Breast epithelium (tissue), 4 donors: ENCODE measurements at regions not wholly inside any gene's neighbourhood (a gene's known extent, or its start where the extent isn't known, plus 50 kb on each side); places are given as distances from the start of the nearest gene placed in this dataset.

Source experiments
- DNase-seq, 2 donors: peaks; one replicate each; pipeline ENCODE4 v3.0.0-alpha.2; 2019; ENCODE audit warnings: low spot score in 2 of 2
- H3K27ac ChIP-seq, 2 donors: fragments of 200-600 bp; sonication (generic) in 1 of 2; one replicate each; pipeline ENCODE4 v1.5.1; 2016 to 2019; ENCODE audit warnings: mild to moderate bottlenecking in 1 of 2
- H3K27me3 ChIP-seq, 2 donors: fragments of 200-600 bp; sonication (generic) in 1 of 2; one replicate each; pipeline versions ENCODE4 v1.5.1 to v1.6.0; 2017 to 2019; ENCODE audit warnings: control low read depth in 1 of 2, mild to moderate bottlenecking in 1 of 2
- H3K36me3 ChIP-seq: fragments of 200-600 bp; one replicate; pipeline ENCODE4 v1.5.1; 2019
- H3K4me1 ChIP-seq, 2 donors: fragments of 200-600 bp; sonication (generic); one replicate each; pipeline ENCODE4 v1.5.1; 2016 to 2019; ENCODE audit warnings: control low read depth in 1 of 2
- H3K4me3 ChIP-seq, 3 donors: fragments of 200-600 bp; sonication (generic); 1 replicate in 2 of 3; 2 replicates in 1 of 3; pipeline ENCODE4 v1.5.1; 2016 to 2019; ENCODE audit warnings: mild to moderate bottlenecking in 3 of 3, moderate library complexity in 2 of 3
- H3K9me3 ChIP-seq, 2 donors: fragments of 200-600 bp; sonication (generic) in 1 of 2; one replicate each; pipeline ENCODE4 v1.5.1; 2016 to 2019; ENCODE audit warnings: control low read depth in 1 of 2
- POLR2A ChIP-seq: fragments of 450-650 bp; IDR thresholded peaks from one replicate; pipeline ENCODE4 v1.6.1; 2016; ENCODE audit warnings: antibody characterized with exemption, mild to moderate bottlenecking, moderate library complexity
- POLR2AphosphoS5 ChIP-seq, 3 donors: sonication (generic); formaldehyde crosslinking; IDR thresholded peaks; one replicate each; pipeline ENCODE4 v1.6.1; 2017; ENCODE audit warnings: antibody characterized with exemption in 3 of 3
- intact Hi-C: fragments of 100-400 bp; cut with DNase I; formaldehyde crosslinking; loops from one replicate; pipeline ENCODE4 v1.15.1; 2023; ENCODE audit warnings: low total_unique reads
- TF ChIP-seq, protein P1 (sequence below), 3 donors: fragments of 450-650 bp; IDR thresholded peaks; one replicate each; pipeline ENCODE4 v1.5.1; 2016 to 2017; ENCODE audit warnings: antibody characterized with exemption in 3 of 3, mild to moderate bottlenecking in 3 of 3, moderate library complexity in 3 of 3

DNA sequence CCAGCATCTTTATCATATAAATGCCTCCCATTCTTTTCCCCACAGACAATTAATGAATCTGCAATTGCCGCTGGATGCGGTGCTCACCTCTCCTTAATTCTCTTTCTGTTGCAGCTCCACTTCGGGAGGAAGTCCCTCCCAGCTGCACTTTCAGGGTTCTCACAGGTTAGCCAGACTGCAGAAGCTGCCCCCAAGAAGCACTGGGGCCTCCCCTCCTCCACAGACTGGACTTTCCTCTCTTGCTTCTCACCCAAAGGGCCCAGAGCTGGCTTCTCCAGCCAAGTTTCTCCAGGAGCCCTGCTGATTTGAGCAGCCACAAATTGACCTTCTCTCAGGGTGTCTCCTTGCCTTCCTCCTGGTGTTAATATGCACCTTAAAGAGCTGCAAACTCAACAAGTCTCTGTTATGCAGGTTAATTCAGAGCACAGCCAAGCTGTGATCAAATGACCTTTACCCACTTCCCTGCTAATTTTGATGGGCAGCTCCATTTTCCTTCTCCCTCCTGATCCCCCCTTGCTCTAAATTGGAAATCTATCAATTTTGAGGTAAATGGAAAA, 298.9 kb downstream of the BUD13 start:
- Histone ChIP-seq H3K4me1 (no peaks in the 10 kb centered on the region), H3K27ac (no peak overlapping the region), H3K36me3 (no peaks in the 10 kb centered on the region), H3K27me3 (no peaks in the 10 kb centered on the region), H3K9me3 (no peaks in the 10 kb centered on the region), H3K4me3 (no peak overlapping the region)
- intact Hi-C loops: no loop called here
- no peak for DNase-seq
- TF ChIP-seq POLR2AphosphoS5 (IDR thresholded peaks at IDR 0.05) (no peak), POLR2A (no peak)
- TF ChIP-seq, protein P1, sequence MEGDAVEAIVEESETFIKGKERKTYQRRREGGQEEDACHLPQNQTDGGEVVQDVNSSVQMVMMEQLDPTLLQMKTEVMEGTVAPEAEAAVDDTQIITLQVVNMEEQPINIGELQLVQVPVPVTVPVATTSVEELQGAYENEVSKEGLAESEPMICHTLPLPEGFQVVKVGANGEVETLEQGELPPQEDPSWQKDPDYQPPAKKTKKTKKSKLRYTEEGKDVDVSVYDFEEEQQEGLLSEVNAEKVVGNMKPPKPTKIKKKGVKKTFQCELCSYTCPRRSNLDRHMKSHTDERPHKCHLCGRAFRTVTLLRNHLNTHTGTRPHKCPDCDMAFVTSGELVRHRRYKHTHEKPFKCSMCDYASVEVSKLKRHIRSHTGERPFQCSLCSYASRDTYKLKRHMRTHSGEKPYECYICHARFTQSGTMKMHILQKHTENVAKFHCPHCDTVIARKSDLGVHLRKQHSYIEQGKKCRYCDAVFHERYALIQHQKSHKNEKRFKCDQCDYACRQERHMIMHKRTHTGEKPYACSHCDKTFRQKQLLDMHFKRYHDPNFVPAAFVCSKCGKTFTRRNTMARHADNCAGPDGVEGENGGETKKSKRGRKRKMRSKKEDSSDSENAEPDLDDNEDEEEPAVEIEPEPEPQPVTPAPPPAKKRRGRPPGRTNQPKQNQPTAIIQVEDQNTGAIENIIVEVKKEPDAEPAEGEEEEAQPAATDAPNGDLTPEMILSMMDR (IDR thresholded peaks at IDR 0.05): no peak

DNA sequence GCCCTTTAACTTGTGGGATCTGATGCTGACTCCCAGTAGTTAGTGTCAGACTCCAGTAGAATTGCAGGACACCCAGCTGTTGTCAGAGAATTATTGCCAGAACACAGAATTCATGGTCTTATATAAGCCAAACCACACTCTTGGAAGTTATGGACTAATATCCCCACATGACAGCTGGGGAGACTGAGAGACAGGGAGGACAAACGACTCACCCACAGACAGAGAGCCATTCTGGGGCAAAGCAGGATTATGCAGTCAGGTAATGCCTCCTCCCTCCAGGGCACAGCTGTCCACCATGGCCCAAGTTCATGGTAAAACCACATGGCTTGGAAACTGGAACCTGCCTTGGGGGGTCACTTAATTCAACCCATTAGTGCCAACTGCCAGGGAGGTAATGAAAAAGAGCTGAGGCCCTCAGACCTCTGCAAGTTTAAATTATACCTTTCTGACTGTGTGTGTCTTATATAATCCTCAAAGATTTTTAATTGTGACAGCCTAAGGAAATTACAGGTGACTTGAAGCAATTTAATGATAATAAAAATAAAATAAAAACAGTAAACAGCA, 299.5 kb downstream of the BUD13 start:
- intact Hi-C loops: no loop called here
- no peak overlapping the region for H3K4me3 ChIP-seq
- H3K4me1 ChIP-seq: no peaks in the 10 kb centered on the region
- H3K27me3 ChIP-seq: peaks cover 0 to 3% of the 10 kb centered on the region in 2 donors
- TF ChIP-seq, protein P1 (IDR thresholded peaks at IDR 0.05): no peak
- TF ChIP-seq POLR2AphosphoS5 (IDR thresholded peaks at IDR 0.05): no peak
- no peak for TF ChIP-seq POLR2A
- H3K9me3 ChIP-seq: no peaks in the 10 kb centered on the region
- no peak overlapping the region for H3K27ac ChIP-seq
- H3K36me3 ChIP-seq: no peaks in the 10 kb centered on the region
- DNase-seq: no peak

DNA sequence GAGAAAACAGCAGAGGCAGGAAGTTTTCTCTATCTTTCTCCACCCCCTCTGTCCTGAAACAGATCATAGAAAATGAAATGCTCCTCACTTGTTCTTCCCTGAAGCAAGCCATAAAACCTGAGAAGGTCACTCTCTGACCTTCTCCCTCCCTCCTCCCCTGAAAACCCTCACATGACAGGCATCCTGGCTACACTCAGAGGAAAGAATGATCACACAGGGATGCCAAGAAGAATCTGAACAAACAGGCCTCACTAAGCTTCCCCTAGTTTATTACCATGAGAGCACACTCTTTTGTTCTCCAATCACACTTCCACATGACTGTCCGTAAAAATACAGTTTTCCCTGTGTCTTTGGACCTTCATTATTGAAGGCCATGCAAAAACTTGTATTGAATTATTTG, 300.1 kb downstream of the BUD13 start:
- no peak for DNase-seq
- no peak for TF ChIP-seq POLR2A
- TF ChIP-seq, protein P1 (IDR thresholded peaks at IDR 0.05): no peak
- TF ChIP-seq POLR2AphosphoS5 (IDR thresholded peaks at IDR 0.05): no peak
- peaks cover 0 to 8% of the 10 kb centered on the region in 2 donors for H3K27me3 ChIP-seq
- H3K4me3 ChIP-seq: no peak overlapping the region
- no peak overlapping the region for H3K27ac ChIP-seq
- no peaks in the 10 kb centered on the region for H3K4me1 ChIP-seq
- H3K9me3 ChIP-seq: no peaks in the 10 kb centered on the region
- intact Hi-C loops: no loop called here
- H3K36me3 ChIP-seq: no peaks in the 10 kb centered on the region

DNA sequence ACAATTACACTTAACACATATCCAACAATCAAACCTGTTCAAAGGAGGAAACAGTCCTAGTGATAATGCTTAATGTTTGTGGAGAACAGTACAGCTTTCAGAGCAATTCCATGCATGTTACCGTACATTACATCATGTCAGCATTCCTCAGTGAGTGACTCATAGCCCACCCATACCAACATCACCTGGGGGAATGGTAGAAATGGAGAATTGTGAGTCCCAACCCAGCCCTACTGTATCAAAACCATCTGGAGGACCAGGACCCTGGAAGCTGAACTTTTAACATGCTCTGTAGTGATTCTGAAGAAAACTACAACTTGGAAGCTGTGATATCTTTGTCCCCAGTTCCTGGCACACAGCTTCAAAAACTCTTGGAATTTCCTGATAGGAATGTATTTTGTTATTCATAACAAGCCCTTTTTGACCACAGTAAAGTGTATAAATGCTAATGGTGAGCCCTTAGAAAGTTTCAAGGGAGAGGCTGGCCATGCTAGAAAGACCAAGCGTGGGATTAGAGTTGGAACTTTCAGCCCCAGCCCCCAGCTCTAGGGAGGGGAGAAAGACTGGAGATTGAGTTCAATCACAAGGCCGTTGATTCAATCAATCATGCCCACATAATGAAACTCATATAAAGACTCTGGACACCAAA, 301.1 kb downstream of the BUD13 start:
- Histone ChIP-seq H3K4me3 (no peak overlapping the region), H3K27me3 (peaks cover 0 to 13% of the 10 kb centered on the region in 2 donors), H3K27ac (no peak overlapping the region), H3K36me3 (no peaks in the 10 kb centered on the region), H3K9me3 (no peaks in the 10 kb centered on the region), H3K4me1 (no peaks in the 10 kb centered on the region)
- TF ChIP-seq POLR2A (no peak), POLR2AphosphoS5 (IDR thresholded peaks at IDR 0.05) (no peak)
- TF ChIP-seq, protein P1 (IDR thresholded peaks at IDR 0.05): no peak
- intact Hi-C loops: no loop called here
- DNase-seq: no peak

DNA sequence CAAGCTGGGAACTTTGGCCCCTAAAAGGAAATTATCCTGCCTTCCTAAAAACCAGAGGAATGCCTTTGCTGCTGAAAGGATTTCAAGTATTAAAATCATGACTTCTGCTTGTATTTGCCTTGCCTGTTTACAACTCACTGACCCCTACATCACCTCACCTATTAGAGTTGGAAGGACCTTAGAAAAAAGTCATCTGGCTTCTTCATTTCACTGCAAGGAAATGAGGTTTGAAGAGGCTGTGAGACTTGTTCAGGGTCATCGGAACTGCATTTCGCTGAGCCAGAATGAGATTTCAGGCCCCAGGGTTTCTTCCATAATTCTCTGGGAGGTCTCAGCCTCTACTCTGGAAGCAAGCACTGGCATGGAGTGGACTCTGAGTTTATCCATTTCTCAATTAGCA, 304.1 kb downstream of the BUD13 start:
- TF ChIP-seq, protein P1 (IDR thresholded peaks at IDR 0.05): no peak
- TF ChIP-seq POLR2A: no peak
- TF ChIP-seq POLR2AphosphoS5 (IDR thresholded peaks at IDR 0.05): no peak
- Histone ChIP-seq H3K27ac (no peak overlapping the region), H3K36me3 (no peaks in the 10 kb centered on the region), H3K27me3 (peaks cover 0 to 13% of the 10 kb centered on the region in 2 donors), H3K4me3 (no peak overlapping the region), H3K4me1 (no peaks in the 10 kb centered on the region), H3K9me3 (no peaks in the 10 kb centered on the region)
- no peak for DNase-seq
- intact Hi-C loops: no loop called here
